ENCODE measurements at regions not wholly inside any gene's neighbourhood (a gene's known extent, or its start where the extent isn't known, plus 50 kb on each side); places are given as distances from the start of the nearest gene placed in this dataset.

DNA sequence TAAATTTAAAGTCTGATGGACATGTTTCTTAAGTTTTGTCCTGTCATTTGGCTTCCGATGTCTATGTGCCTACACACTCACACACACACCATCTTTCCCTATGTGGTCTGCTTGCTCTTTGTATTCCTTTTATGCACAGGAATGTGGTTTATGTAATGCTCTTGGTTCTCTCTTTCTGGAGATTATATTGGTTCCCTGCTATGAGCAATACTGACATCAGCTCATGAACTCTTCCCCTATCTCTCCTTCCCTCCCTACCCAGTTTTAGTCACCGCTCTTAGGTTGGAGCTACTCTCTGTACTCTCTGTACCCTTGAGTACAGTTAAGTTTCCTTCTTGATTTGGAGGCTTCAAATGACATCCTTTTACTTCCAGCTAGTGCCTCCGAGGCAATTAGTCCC is 77.9 kb upstream of the MVB12B start:
- DNase-seq (ENCODE audit: low spot score) = no peak

DNA sequence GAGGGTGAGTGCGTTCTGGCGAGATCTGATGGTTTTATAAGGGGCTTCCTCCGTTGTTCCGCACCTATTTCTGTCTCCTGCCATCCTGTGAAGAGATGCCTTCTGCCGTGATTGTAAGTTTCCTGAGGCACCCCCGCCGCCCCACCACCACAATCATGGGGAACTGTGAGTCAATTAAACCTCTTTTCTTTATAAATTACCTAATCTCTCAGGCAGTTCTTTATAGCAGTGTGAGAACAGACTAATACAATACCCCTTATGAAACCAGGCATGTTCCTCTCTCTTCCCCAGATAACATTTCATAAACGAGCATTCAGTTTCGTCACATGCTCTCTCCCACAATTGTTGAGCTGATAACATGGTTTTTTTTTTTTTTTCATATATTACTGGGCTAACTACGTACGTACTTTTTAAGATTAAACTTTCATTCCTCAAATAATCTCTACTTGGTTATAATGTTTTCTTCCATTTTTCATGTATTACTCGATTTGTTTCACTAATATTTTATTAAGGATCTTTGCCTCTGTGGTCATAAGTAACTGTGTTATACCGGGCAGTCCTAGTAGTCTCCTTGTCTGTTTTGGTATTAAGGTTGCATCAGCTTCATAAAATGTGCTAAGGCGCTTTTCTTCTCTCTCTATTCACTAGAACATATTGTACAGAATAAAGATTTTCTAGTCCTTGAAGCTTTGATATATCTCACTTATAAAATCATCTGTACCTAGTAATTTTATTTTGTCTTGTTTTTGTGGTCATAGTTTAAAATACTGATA is 64.9 kb upstream of the MVB12B start:
- no peak for DNase-seq (ENCODE audit: low spot score)

DNA sequence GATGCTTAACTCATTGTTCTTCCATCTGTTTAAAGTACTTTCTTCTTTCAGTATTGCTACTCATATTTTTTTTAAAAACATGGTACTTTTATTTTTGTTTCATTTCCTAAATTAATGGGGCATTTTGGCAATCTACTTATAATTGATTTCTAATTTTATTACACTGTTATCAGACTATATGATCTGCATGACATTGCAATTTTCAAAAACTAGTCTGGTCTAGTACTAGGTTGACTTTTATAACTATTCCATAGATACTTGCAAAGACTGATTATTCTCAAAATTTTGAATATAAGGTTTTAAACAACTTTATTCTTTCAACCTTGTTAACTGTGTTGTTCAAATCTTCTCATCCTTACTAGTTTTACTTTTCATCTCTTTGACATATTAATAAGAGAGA is 63.9 kb upstream of the MVB12B start:
- DNase-seq (ENCODE audit: low spot score) = no peak

DNA sequence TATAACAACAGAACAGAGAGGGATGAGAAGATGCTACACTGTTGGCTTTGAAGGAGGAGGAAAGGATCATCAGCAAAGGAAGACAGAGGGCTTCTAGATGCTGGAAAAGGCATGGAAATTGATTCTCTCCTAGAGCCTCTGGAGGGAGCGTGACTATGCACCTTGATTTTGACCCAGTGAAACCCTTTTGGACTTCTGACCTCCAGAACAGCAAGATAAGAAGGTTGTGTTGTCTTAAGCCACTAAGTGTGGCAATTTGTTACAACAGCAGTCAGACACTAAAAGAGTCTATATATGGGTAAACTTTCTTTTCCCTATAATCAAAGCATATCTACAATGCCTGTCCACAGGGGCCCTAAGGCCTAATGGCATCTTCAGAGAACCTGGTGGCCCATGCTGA is 56.1 kb upstream of the MVB12B start:
- DNase-seq (ENCODE audit: low spot score) = no peak

DNA sequence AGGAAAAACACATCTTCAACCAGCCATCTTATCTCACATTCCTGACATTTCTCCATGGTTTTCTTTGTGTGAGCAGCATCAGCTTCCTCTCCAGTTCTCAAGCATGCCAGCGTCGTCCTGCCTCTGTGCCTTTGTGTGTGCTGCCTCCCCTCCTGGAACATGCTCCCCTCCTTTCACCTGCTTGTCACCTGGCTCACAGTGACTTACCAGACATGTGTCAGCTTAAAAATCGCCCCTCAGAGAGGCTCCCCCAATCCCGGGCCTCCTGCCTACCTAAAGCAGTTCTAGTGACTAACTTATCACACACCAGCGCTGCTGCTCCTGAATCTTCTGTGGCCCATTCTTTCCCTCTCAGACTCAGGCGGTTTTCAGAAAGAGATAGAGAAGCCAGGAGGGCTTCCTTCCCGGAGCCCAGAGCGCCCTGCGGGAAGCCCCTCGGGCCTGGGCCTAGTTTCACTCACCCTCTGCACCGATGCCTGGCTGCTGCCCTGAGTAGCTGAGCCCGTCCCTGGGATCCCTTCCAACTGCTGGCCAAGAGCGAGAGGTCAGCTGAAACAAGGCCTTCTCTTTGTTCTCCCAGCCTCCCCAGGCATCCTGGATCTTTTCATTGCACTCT is 51.1 kb upstream of the MVB12B start:
- peak; percentile 42 for DNase-seq (ENCODE audit: low spot score)

DNA sequence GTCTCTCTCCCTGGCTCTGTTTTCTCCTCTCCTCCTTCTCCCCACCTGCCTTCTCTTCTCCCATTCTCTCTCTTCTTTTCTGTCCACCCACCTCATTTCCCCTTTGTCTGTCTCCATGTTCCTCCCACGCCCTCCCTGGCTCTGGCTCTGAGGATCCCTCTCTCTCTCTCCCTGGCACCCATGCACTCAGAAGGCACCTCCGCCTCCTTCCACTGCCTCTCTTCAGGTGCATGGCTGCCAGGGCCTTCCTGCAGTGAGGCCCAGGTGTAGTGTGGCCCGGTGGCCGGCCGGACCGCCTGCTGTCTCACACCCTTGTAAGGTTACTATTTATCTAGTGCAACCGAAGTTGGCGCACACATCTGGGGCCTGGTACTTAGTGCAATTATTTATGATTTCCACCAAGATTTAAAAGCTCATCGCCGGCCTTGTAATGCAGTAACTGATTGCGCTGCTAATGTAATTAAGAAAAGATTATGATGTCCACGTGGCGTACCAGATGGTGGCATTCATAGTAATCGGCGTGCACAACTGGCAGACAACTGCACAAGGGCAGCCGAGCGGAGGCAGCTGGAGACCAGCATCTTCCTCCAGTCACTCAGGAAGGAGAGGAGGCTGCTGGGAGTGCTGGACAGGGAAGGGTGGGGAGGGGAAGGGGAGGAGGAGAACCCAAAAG is 50.4 kb upstream of the MVB12B start:
- DNase-seq (ENCODE audit: low spot score) = no peak
